ENCODE measurements at regions not wholly inside any gene's neighbourhood (a gene's known extent, or its start where the extent isn't known, plus 50 kb on each side); places are given as distances from the start of the nearest gene placed in this dataset.

DNA sequence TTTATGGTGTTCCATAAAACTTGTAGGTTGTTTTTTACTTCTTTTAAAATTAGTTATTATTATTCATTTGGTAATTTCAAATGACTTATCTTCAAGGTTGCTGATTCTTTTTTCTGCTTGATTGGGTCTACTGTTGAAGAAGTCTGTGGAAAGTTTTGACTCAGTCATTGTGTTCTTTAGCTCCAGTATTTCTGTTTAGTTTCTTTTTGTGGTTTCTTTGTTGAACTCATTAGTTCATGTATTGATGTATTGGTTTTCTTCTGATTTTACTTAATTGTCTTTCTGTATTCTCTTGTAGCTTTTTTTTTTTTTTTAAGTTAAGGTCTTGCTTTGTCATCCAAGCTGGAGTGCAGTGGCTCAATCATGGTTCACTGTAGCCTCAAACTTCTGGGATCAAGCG lies 345.4 kb upstream of the MEF2C start:
- intact Hi-C loops (cut with DNase I) = no loop called here
- no peak for ATAC-seq
- 93 to 95% methylated on average over 1 of the region's 1 CpG for WGBS, 2 donors

DNA sequence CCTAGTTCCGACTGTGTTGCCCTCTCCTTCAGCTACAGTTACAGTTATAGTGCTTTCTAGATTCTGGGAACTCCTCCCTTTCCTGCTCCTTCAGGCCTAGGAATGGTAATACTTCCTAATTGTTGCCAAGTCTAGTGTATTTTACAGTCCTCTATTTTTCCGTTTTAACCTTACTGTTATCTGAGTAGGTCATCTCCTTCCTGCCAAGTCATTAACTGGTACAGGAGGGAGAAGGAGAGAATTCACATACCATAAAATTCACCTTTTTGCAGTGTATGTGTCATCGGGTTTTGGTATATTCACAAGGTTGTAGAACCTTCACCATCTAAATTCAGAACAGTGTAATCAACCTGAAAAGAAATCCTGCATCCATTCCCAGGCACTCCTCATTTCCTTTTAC lies 335.4 kb upstream of the MEF2C start:
- ATAC-seq (no peak), DNase-seq (no peak)
- intact Hi-C loops (cut with DNase I) = no loop called here
- Histone ChIP-seq H3K9me3 (no peaks in the 10 kb centered on the region), H3K27me3 (no peaks in the 10 kb centered on the region), H3K36me3 (replicated peaks in 1 of 2; ENCODE audit: insufficient read depth in 1 of 2, low read depth in 2 of 2) (no peaks in the 10 kb centered on the region), H3K27ac (no peak overlapping the region), H3K4me1 (no peaks in the 10 kb centered on the region), H3K4me3 (no peak overlapping the region)
- no peak for TF ChIP-seq POLR2A (IDR thresholded peaks at IDR 0.05)
- TF ChIP-seq, protein P1, sequence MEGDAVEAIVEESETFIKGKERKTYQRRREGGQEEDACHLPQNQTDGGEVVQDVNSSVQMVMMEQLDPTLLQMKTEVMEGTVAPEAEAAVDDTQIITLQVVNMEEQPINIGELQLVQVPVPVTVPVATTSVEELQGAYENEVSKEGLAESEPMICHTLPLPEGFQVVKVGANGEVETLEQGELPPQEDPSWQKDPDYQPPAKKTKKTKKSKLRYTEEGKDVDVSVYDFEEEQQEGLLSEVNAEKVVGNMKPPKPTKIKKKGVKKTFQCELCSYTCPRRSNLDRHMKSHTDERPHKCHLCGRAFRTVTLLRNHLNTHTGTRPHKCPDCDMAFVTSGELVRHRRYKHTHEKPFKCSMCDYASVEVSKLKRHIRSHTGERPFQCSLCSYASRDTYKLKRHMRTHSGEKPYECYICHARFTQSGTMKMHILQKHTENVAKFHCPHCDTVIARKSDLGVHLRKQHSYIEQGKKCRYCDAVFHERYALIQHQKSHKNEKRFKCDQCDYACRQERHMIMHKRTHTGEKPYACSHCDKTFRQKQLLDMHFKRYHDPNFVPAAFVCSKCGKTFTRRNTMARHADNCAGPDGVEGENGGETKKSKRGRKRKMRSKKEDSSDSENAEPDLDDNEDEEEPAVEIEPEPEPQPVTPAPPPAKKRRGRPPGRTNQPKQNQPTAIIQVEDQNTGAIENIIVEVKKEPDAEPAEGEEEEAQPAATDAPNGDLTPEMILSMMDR (IDR thresholded peaks at IDR 0.05) = no peak
- 75 to 82% methylated on average over 3 of the region's 3 CpGs for WGBS, 2 donors

More for the DNA sequence above, 345.4 kb upstream of the MEF2C start:
- no peaks in the 10 kb centered on the region for H3K36me3 ChIP-seq (replicated peaks in 1 of 2; ENCODE audit: insufficient read depth in 1 of 2, low read depth in 2 of 2)
- no peak overlapping the region for H3K4me3 ChIP-seq
- no peak for DNase-seq
- H3K27ac ChIP-seq = no peak overlapping the region
- TF ChIP-seq, protein P1 (IDR thresholded peaks at IDR 0.05) = no peak
- TF ChIP-seq POLR2A (IDR thresholded peaks at IDR 0.05) = no peak
- no peaks in the 10 kb centered on the region for H3K4me1 ChIP-seq
- no peaks in the 10 kb centered on the region for H3K27me3 ChIP-seq
- H3K9me3 ChIP-seq = no peaks in the 10 kb centered on the region

DNA sequence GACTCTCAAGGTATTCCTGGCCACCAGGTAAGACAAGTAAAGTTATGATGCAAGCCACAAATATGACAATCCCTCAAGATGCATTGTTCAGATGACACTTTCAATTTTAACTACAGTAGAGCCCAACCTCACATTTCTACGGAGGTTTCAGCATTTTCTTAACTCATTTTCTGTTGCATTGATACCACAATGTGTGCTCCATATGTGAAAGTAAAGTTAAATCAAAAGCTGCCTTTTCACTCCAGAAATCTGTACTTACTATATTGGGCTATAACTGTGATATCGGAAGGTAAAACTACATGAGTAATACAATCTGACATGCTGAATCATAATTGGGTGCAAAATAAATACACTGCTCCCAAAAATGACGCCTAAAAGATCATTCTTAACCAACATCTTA lies 333.6 kb upstream of the MEF2C start:
- Histone ChIP-seq H3K36me3 (replicated peaks in 1 of 2; ENCODE audit: insufficient read depth in 1 of 2, low read depth in 2 of 2) (no peaks in the 10 kb centered on the region), H3K27me3 (no peaks in the 10 kb centered on the region), H3K27ac (no peak overlapping the region), H3K4me3 (no peak overlapping the region), H3K4me1 (no peaks in the 10 kb centered on the region), H3K9me3 (no peaks in the 10 kb centered on the region)
- intact Hi-C loops (cut with DNase I) = no loop called here
- DNase-seq = no peak
- 90 to 94% methylated on average over 3 of the region's 3 CpGs for WGBS, 2 donors
- TF ChIP-seq, protein P1 (IDR thresholded peaks at IDR 0.05) = no peak
- TF ChIP-seq POLR2A (IDR thresholded peaks at IDR 0.05) = no peak
- ATAC-seq = no peak

DNA sequence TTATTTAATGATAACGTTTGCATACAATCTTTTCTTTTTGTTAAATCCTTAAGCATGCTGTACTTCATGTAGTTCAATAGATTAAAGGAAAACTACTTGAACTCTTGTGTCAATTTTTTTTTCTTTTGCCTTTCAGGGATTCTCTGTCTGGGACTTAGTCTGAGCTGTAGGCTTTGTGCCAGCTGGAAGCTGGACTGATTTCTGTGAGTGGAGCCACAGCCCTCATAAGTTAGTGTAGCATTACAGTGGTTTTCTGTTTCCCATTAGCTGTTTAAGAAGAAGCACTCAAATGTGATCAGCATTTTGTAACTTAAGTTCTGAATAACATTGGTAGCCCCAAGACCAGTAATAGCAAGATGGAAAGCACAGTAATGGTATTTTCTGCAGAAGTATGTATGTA lies 330.6 kb upstream of the MEF2C start:
- 52 to 61% methylated on average over 1 of the region's 1 CpG for whole genome bisulfite sequencing, 2 donors
- TF ChIP-seq, protein P1 (IDR thresholded peaks at IDR 0.05) = no peak
- TF ChIP-seq POLR2A (IDR thresholded peaks at IDR 0.05) = no peak
- no peak for ATAC-seq

DNA sequence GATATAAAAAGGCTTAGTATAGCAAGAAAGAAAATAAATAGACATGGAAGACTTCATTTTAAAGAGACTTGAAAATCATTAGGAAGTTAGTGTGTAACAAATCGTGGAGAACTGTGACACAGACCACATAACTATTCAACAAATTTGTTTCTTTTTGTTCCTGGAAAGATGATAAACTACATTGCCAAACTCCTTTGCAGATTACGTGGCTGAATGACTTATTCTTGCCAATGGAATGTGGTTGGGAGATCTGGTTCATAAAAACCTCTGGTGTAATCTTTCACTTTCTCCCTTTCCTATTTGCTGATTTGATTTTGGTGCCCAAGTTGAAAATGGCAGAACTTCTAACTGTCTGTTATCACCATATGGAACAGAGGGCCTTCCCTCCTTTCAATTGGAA lies 328.9 kb upstream of the MEF2C start:
- Histone ChIP-seq H3K4me3 (no peak overlapping the region), H3K9me3 (no peaks in the 10 kb centered on the region), H3K36me3 (replicated peaks in 1 of 2; ENCODE audit: insufficient read depth in 1 of 2, low read depth in 2 of 2) (no peaks in the 10 kb centered on the region), H3K4me1 (no peaks in the 10 kb centered on the region), H3K27me3 (no peaks in the 10 kb centered on the region), H3K27ac (no peak overlapping the region)
- intact Hi-C loops (cut with DNase I) = no loop called here
- ATAC-seq = no peak
- WGBS, 2 donors = 30 to 49% methylated on average over 2 of the region's 2 CpGs
- DNase-seq = no peak
- TF ChIP-seq POLR2A (IDR thresholded peaks at IDR 0.05) = no peak

More for the DNA sequence above, 330.6 kb upstream of the MEF2C start:
- intact Hi-C loops (cut with DNase I) = no loop called here
- DNase-seq = peak in 3 of 4 donors; percentile 12 to 34 (median 14)
- Histone ChIP-seq H3K27me3 (no peaks in the 10 kb centered on the region), H3K9me3 (no peaks in the 10 kb centered on the region), H3K36me3 (replicated peaks in 1 of 2; ENCODE audit: insufficient read depth in 1 of 2, low read depth in 2 of 2) (no peaks in the 10 kb centered on the region), H3K27ac (no peak overlapping the region), H3K4me3 (no peak overlapping the region), H3K4me1 (no peaks in the 10 kb centered on the region)
